CD4-positive, alpha-beta T cell treated with Interleukin-2 at 100 ng/mL for 4 hours (primary cell): ENCODE measurements at regions not wholly inside any gene's neighbourhood (a gene's known extent, or its start where the extent isn't known, plus 50 kb on each side); places are given as distances from the start of the nearest gene placed in this dataset.

Experiments
- DNase-seq: peaks from one replicate; pipeline ENCODE4 v3.0.0-alpha.2; 2020; ENCODE audit warnings: low spot score

DNA sequence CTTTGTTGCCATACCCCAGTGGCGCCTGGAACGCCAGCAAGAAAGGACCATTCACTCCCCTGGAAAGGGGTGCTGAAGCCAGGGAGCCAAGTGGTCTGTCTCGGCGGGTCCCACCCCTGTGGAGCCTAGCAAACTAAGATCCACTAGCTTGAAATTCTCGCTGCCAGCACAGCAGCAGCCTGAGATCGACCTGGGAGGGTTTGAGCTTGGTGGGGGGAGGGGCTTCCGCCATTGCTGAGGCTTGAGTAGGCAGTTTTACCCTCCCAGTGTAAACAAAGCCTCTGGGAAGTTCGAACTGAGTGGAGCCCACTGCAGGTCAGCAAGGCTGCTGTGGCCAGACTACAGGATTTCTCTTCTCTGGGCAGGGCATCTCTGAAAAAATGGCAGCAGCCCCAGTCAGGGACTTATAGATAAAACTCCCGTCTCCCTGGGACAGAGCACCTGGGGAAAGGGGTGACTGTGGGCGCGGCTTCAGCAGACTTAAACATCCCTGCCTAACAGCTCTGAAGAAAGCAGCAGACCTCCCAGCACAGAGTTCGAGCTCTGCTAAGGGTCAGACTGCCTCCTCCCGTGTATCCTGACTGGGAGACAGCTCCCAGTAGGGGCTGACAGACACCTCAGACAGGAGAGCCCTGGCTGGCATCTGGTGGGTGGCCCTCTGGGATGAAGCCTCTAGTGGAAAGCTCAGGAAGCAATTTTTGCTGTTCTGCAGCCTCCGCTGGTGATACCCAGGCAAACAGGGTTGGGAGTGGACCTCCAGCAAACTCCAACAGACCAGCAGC, 281.1 kb upstream of the SP4 start:
- no peak for DNase-seq

DNA sequence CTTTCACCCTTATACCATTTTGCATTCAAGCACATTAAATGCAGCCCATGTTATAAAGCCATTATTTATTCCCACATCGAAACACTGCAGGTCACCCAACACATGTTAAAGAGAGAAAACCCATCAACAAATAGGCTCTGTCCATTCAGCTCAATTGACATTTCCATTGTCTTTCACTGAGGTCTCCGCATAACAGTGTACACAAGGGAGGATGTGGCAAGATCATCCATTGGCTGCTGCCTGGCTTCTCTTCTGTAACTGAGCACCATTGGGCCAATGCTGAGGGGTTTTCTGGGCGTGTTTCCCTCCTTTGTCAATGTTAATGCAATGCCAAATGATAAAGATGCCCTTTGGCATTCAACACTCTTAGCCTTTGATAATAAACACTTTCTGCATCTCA, 278.1 kb upstream of the SP4 start:
- DNase-seq = no peak

DNA sequence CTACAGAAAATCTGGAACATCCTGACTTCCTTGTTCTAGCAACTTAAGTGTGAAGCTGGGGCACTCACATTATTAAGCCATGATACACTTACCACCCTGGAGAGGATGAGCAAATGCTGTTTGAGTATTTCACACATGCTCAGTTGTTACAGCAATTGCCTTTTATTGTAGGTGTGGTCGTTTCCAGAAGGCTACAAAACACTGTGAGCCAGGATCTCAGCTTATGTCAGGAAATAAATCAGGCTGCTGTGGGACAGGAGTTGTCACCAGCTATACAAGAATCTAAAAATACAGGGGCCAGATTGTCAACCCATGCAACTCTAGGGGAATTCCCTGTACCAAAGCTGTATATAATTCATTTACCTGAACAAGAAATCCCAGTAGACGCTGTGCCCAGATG, 273.3 kb upstream of the SP4 start:
- DNase-seq = no peak

DNA sequence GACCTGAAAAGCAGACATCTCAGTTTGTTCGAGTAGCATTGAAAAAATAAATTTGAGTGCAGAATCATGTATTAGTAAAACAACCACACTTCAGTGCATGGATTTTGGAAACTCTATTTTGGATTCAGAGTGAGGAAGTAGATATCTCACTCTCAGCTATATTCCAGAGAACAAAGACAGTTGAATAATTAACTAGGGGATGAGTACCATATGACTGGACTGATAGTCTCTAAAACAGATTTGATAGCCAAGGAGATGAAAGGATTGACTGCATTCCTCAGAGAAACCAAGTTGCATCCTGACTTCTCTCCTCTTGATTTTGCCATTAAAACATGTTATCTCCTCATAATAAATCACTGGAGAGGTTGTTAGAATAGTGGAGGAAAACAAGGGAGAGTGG, 268.4 kb upstream of the SP4 start:
- no peak for DNase-seq

DNA sequence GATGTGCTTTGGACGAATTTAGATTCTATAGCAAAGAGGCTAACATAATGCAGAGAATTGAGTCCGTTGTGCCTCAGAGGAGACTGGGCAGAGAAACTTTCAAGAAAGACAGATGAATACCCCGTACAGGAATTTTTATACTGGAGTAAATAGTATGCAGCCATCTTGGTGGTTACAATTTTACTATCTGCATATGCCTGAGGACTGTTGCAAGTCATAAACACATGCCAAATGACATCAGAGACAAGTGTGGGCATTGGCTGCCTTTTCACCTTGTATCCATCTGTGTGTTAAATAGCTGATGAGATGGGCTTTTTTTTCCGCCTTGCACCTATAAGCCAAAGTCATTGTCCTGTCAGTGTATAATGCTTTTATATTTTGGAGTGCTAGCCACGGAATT, 267.5 kb upstream of the SP4 start:
- DNase-seq = no peak

DNA sequence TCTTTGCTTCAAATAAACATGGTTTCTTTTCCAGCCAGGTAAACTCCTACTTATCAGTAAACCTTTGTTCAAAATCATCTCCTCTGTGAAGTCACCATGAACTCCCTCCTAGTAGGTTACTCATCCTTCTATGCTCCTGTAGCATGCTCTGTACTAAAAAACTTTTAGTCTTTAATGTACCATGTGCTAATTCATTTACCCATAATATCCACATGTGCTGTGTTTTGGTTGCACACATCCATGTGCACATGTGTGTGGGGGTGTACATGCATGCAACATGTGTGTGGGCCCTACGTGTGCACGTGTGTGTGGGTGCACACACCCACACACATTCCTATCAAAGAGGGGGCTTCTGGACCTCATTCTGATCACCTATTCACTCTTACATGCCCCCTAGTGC, 259.9 kb upstream of the SP4 start:
- no peak for DNase-seq

DNA sequence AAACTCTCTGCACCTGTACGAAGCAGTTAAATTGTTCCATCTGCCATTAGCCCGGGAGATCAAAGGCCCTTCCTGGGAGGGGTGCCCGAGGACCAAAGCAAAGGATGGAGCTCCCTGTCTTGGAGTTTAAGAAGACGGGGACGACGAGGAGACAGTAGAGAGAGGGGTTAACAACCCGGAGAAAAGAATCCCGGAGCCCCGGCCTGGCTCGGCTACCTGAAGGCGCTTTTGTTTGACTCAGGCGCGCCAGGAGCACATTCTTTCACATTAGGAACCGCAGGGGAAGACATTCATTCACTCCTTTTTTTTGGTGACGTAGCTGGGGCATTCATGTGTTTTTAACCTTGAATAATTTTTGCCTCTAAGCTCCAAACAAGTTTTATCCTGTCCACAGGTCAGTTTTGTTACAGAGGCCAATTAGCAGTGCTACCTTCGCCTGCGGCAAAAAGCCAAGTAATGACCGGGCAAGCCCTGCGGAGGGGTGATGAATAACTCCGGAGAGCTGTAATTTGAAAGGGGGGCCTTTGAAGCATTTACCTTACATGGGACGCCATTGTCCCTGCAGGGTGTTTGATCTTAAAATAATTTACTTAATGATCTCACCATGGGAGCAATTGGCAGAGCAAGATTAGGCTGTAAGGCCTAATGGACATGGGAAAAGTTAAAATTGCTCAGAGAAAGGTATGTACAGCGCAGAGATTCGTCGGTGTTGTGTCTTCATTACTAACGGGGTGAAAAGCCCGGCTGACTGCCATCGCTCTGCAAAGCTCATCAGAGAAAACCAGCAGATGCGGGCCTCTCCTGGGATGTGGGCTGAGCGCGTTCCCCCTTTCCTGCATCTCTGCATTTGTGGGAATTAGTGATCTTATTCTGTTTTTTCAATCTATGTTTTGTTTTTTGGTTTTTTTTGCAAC, 258.0 kb upstream of the SP4 start:
- DNase-seq = no peak

DNA sequence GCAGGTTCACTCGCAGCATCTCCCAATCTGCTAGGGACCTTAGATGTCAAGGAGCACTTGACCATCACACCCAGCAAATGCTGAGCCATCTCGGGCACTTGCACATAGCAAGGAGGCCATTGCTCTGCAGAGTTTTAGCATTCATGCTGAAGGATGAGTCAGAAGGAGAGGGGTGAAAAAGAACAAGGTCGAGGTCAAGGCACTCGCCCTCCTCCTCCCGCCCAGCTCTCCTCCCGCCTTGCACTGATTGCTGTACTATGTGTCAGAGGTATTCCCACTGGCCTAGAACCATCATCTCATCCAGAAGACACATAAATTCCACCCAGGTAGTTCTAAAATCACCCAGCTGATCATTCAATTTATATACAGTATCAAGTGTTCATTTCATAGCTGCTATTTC, 255.1 kb upstream of the SP4 start:
- DNase-seq = no peak

DNA sequence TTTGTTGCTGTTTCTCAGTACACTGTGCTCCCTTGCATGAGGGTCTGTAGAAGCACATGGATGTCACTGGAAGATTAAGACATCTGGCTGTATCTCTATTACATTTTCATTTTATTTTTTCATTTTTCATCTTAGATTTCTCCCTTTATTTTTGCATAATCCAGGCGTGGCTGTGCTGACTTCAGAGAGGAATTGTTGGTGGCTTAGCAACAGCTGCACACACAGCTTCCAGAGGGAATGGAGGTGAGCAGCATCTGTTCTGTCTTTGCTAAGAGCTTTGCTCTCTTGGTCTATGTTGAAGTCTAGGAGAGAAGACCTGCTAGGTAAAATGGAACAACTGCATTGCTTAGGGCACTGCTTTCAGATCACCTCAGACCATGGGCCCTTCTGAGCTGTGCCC, 254.4 kb upstream of the SP4 start:
- no peak for DNase-seq

DNA sequence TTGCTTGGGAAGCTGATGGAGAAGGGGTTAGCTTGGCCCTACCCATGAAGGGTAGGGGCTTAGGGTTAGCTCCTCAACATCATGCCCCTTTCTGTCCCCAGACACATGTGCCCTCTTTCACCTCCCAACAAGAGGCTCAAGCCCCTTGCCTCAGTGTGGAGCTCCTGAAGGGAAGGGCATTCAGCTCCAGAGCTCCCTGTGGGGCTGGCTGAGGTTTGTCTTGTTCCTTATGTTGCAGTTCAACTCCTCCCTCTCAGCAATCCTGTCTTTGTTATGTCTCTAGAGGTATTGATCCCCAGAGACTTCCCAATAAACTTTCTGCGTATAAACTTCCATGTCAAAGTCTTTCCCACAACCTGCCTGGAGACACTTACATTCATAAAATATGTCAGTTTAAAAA, 252.2 kb upstream of the SP4 start:
- DNase-seq = no peak

DNA sequence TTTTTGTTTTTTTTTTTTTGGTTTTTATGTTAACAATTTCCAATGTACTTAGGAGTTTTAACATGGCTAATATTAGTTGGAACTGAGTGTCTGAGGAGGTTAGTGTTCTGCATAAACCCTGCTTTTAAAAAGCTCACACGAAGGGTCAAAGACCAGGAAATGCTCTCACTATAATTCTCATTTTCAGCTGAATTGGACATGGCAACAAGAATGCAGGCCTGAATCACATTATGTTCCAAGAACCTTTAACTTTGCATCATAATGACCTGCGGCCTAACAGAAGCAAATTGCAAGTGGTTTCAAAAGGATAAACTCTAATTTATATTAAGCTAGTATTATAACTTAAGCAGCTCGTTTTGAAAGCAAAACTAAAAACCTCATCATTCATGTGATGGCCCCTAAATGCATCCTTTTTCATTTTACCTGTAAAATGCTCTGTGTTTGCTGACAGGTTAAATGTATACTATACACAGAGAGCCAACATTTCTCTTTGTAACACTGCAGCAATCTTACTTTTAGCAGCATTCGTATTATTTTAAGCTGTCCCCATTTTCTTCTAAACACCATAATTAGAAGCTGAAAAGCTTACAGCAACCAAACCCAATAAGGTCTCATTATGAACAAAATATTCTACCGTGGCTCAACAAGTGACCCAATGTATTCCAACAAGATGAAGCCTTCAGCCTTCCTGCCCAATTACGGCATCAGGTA, 242.8 kb upstream of the SP4 start:
- no peak for DNase-seq

DNA sequence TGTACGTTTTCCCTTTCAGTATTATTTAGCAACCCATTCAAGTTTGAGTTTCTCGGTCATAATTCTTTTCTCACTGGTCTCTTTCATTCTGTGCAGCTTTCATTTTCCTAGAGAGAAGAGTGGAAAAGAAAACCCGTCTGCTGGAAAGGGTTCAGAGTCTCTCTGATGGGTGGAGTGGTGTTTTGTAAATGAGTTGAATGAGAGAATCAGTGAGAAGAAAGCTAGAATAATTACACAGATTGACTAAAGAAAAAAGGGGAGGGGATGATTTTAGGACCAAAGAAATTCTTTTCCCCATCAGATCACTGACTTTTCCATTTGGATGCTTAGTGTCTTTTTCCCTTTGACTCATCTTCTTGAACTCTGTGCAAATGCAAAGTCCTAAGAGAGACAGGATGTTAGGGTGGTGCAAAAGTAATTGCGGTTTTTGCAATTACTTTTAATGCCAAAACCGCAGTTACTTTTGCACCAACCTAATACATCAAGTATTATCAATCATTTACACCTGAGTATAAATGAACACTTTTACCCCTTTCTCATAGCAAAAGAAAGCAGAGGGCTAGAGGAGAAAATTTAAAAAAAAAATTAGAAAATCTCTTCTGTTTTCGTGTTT, 242.1 kb upstream of the SP4 start:
- no peak for DNase-seq

DNA sequence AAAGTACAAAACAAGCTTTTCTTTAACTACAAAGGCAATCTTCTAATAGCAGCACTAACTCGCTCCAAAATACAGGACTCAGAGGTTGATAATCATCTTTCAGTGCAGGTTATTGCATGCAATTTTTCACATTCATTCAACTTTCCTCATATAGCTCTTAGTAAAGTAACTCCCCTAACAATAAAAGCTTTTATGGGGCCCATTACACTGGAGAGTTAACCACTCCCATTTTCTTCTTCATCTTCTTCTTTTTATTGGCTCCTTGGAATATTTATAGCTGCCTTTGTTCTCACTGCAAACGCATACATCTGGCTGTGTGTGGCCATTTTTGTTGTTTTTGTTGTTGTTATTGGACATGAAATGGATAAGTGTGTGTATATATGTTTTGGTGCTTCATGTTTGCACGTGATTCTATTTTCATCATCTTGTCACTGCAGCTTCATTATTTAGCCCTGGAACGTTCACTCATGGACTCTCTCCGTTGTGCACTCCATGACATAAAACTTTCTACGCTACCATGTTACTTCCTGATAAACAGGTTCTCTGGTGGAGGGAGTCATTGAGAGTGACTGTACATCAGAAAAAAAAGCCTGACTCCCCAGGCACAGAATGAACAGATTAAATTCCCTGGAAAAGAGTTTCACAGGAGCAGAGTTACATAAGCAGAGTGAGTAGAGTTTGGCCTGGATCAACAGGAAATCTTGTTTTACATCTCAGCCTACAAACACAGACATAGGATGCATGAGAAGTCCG, 236.4 kb upstream of the SP4 start:
- no peak for DNase-seq

DNA sequence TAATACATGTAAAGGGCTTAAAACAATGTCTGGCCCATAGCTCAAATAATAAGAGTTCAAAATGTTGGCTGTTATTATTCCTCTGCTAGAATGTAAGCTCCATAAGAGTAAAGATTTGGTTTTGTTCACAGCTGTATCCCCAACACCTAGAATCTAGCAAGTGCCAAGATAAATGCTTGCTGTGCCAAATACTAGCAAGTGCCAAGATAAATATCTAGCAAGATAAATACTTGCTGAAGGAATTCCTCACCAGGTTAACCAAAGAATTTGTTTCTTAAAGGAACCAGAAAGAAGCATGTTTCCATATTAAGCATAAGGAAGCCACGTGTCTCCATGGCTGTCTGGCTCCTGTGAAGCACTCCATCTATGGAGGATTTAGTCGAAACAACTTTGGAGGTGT, 235.2 kb upstream of the SP4 start:
- no peak for DNase-seq

DNA sequence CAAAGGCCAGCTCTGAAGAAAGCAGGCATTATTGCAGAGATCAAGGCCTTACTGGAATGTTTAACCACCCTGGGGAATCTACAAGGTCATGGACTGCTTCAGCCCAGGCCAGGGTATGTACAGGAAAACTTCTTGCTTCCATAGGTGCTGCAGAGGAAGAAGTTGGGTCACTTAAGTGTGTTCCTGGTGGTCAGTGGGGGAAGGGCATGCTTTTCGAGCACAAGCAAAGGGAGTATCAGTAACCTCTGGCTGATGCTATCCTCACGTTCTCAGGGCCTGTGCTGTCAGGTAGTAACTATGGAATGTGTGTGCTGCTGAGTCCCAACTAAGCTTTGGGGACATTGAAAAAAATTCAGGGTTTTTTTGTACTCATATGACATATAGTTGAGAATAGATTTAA, 234.0 kb upstream of the SP4 start:
- DNase-seq = no peak

DNA sequence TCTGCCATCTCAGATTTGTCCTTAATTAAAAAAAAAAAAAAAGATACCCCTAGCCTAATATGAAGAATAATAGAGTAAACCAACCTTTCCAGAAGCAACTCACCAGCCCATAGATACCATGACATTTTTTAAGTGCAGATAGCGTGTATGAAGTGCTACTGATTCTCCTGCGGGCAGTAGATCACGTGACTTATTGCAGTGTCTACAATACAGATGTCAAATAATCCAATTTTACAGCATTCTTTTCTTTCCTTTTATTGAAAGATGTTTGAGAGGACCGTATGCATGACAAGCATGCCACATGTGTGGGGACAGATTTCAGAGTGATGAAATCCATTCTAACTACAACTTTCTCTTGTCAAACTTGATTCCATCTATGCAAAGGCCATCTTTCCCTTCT, 232.9 kb upstream of the SP4 start:
- DNase-seq = no peak

DNA sequence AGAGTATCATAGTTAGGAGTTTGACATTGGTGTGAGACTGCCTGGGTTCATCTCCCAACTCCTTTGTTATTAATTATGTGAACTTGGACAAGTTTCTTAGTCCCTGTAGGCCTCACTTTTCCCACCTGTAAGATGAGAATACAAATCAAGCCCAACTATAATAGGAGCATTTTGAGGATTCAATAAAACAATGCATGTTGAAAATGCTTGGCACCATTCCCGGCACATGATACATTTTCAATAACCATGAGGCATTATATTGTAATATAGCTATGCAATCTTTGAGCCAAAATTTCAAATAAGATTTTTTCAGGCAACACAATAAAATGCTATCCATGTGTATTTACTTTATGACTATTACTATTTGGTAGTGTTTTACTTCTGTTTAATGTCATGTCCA, 229.0 kb upstream of the SP4 start:
- DNase-seq = no peak

DNA sequence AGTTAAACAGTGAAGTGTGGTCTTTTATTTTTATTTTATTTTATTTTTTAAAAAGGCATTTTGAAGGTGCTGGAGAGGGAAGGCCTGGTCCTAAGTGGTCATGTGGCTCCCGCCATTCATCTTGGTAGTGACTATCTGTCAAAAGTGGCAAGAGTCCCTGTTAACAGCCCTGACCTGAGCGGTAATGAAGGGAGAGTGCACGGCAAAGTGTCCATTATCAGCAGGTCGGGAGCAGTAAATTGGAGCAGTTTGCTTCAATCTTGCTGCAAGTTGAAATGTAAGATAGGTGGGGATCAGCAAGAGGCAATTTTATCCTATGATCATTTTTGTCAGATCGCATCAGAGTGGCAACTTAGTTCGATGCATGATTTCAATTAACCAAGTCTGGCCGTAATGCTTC, 227.4 kb upstream of the SP4 start:
- no peak for DNase-seq

DNA sequence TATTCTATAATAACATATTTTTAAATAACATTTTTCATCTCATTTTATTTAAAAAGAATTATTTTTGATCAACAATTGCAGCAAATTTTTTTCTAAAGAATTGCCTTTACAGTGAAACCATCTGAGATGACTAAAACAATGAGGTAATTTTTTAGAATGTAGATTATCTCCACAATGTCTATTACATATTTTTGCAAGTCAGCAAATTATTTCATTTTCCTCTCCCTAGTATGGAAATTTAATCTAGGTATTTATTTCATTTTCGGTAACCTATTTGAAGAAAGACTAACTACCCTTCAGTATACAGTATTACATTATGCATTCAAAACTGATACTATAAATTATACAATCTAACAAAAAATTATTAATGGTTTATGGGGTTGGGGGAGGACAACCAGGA, 213.2 kb upstream of the SP4 start:
- no peak for DNase-seq

DNA sequence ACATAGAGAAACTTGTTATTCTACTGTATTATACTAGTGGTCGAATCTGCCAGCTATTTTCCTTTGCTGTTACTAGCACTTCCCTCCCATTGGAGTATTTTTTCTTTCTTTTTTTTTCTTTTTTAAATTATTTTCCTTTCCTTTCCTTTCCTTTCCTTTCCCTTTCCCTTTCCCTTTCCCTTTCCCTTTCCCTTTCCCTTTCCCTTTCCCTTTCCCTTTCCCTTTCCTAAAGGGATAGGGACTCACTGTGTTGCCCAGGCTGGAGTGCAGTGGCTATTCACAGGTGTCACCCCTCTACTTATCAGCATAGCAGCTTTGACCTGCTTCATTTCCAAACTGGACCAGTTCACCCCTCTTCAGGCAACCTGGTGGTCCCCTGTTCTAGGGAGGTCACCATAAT, 212.6 kb upstream of the SP4 start:
- DNase-seq = no peak

DNA sequence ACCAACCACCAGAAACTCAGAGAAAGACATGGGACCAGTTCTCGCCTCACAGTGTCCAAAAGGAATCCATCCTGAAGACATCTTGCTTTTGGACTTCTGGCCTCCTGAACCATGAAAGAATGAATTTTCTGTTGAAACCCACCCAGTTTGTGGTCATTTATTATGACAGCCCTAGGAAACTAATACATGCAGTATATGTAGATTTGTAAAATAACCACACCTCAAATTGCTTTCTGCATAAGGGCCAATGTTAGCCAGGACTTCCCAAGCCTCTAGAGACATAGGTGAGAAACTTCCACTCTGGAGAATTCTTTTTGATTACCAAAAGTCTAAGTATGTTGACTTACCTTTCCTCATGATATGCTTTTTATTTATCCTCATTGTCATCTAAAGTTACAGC, 210.5 kb upstream of the SP4 start:
- DNase-seq = no peak

DNA sequence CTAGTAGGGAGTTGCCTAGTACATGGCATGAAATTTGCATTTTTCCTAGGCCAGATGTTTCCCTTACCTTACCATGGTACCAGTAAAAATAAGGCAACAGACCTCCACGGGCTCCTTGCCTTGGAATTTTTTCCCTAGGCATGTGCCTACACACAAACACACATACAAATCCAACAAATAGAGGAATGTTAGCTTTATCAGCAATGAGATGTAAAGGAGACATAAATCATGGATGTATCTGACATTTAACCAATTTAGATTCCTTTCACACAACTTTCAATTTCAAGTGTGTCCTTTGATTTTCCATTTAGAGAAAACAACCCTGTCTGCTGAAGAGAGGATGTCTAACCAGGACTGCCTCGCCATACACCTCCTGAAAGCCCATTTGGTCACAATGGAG, 209.7 kb upstream of the SP4 start:
- no peak for DNase-seq
